Body of pancreas (tissue), 4 donors: ENCODE measurements at regions not wholly inside any gene's neighbourhood (a gene's known extent, or its start where the extent isn't known, plus 50 kb on each side); places are given as distances from the start of the nearest gene placed in this dataset.

Experiments used
- ATAC-seq: fragments of 150-250 bp; one replicate; pipeline ENCODE4 v1.9.1; 2016
- DNase-seq, 4 donors: peaks; one replicate each; pipeline ENCODE4 v3.0.0-alpha.2; 2019
- H3K27ac ChIP-seq, 4 donors: fragments of 200-600 bp; sonication (generic); 1 replicate in 3 of 4; 2 replicates in 1 of 4; pipeline versions ENCODE4 v1.5.1 to v1.6.1; 2016 to 2019; ENCODE audit warnings: mild to moderate bottlenecking in 1 of 4, mixed read lengths in 1 of 4, moderate library complexity in 1 of 4
- H3K27me3 ChIP-seq, 2 donors: fragments of 200-600 bp; sonication (generic); one replicate each; pipeline ENCODE4 v1.6.0; 2016; ENCODE audit warnings: mild to moderate bottlenecking in 1 of 2
- H3K36me3 ChIP-seq, 2 donors: fragments of 200-600 bp; sonication (generic); replicated peaks in 1 of 2; 2 replicates each; pipeline ENCODE4 v1.5.1; 2016; ENCODE audit warnings: low read depth in 2 of 2; ENCODE audit not compliant: insufficient read depth in 1 of 2
- H3K4me1 ChIP-seq: fragments of 200-600 bp; sonication (generic); one replicate; pipeline ENCODE4 v1.6.0; 2016
- H3K4me3 ChIP-seq, 2 donors: fragments of 200-600 bp; sonication (generic); 1 replicate in 1 of 2; 2 replicates in 1 of 2; pipeline ENCODE4 v1.5.1; 2016 to 2019
- H3K9me3 ChIP-seq, 3 donors: fragments of 200-600 bp; sonication (generic); 1 replicate in 2 of 3; 2 replicates in 1 of 3; pipeline ENCODE4 v1.5.1; 2016
- POLR2A ChIP-seq, 3 donors: fragments of 450-650 bp; IDR thresholded peaks; one replicate each; pipeline ENCODE4 v1.6.1; 2016; ENCODE audit warnings: antibody characterized with exemption in 3 of 3, mild to moderate bottlenecking in 2 of 3
- WGBS, 2 donors: methylation state at CpG; one replicate each; pipeline ENCODE4 v1.1.5; 2017; 5-methylcytosine and 5-hydroxymethylcytosine counted together
- intact Hi-C: fragments of 100-400 bp; cut with DNase I; formaldehyde crosslinking; loops from one replicate; pipeline ENCODE4 v1.15.1; 2023
- TF ChIP-seq, protein P1 (sequence below), 7 experiments: fragments of 450-650 bp in 4 of 7; fragments of 200-600 bp in 3 of 7; sonication (generic) in 3 of 7; IDR thresholded peaks; one replicate each; pipeline ENCODE4 v1.5.1; 2016 to 2019; ENCODE audit warnings: antibody characterized with exemption in 7 of 7

DNA sequence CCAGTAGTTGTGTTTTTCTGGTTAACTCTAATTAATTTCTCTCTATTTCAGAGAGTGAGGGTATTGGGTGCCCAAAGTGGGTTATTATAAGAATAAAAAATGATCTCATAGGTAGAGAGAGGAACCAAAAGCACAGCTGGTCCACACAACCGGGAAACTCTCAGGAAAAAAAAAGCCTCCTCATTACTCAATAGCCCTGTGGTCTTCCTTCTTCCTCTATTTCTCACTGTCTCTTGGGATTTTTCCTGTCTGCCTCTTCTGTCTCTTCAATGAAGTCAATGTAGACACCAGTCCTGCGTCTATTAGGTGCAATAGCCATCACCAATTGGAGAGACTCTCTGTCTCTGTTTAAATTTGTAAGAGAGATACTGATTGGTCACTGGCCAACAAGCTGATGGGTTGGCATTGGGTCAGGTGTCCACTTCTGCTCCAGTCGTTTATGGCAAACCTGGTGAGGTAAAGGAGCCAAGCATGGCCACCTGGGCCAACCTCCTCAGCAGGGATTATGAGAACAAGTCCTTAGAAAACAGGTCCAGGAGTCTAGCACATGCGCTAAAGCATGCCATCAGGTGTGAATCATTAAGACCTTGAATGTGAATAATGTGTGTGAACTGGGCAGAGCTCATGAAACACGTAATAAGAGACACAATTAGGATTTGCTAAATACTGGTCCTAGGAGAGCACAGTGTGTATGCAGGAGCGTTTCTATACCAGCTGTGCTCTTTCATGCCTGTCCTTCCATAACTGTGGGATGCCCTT, 443.0 kb upstream of the RUNX1 start:
- Histone ChIP-seq H3K36me3 (no peaks in the 10 kb centered on the region), H3K27ac (no peak overlapping the region), H3K27me3 (no peaks in the 10 kb centered on the region), H3K9me3 (no peaks in the 10 kb centered on the region), H3K4me3 (no peak overlapping the region), H3K4me1 (no peaks in the 10 kb centered on the region)
- WGBS, 2 donors = 60 to 71% methylated on average over 6 of the region's 6 CpGs
- ATAC-seq = no peak
- intact Hi-C loops = no loop called here
- peak in 1 of 4 donors; percentile 10 for DNase-seq
- TF ChIP-seq, protein P1, sequence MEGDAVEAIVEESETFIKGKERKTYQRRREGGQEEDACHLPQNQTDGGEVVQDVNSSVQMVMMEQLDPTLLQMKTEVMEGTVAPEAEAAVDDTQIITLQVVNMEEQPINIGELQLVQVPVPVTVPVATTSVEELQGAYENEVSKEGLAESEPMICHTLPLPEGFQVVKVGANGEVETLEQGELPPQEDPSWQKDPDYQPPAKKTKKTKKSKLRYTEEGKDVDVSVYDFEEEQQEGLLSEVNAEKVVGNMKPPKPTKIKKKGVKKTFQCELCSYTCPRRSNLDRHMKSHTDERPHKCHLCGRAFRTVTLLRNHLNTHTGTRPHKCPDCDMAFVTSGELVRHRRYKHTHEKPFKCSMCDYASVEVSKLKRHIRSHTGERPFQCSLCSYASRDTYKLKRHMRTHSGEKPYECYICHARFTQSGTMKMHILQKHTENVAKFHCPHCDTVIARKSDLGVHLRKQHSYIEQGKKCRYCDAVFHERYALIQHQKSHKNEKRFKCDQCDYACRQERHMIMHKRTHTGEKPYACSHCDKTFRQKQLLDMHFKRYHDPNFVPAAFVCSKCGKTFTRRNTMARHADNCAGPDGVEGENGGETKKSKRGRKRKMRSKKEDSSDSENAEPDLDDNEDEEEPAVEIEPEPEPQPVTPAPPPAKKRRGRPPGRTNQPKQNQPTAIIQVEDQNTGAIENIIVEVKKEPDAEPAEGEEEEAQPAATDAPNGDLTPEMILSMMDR (IDR thresholded peaks at IDR 0.05) = no peak
- TF ChIP-seq POLR2A (IDR thresholded peaks at IDR 0.05) = no peak

DNA sequence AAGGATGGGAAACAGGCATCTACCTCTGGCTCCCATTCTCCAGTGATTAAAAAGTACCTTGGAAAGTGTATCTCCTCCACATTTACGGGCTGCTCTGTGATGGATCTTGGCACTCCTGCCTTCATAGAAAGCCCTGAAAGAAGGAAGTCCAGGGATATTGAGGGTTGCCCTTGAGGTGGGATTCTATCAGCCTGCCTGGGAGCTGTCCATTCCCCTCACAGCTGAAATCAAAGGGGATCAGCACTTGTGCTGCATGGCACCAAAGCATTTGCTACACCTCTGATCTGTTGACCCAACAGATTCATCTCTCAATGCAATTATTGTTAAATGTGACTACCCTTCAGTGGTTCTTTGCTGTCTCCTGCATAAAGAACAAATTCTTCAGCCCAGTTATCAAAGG, 442.0 kb upstream of the RUNX1 start:
- WGBS, 2 donors = 76 to 83% methylated on average over 1 of the region's 1 CpG
- ATAC-seq = no peak
- no peaks in the 10 kb centered on the region for H3K4me1 ChIP-seq

DNA sequence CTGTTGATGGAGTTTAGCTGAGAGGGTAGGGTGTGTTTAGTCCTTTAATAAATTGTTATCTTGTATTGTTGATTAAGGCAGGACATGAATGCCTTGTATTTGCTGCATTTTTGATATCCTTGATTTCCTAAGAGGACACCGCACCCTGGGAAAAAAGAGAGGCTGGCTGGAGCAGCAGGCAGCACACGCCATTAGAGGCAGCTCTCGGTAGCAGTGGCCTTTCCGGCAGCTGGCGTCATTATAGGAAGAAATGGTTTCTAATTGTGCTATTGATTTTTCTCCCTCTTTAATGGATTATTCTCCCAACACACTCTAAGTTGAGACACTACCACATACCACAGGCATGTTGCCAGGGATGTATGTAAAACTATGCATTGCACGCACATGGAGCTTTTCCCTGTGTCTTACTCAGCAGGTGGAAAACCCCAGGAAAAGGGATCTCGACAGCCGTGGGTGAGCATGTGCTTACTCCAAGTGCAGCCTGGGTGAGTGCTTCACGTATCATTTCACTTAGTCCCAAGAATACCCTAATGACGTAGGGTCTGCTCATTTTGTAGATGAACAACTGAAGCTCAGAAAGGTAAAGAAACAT, 440.4 kb upstream of the RUNX1 start:
- ATAC-seq (no peak), DNase-seq (no peak)
- no peak overlapping the region for H3K4me3 ChIP-seq
- H3K27ac ChIP-seq = no peak overlapping the region
- TF ChIP-seq, protein P1 (IDR thresholded peaks at IDR 0.05) = no peak
- TF ChIP-seq POLR2A (IDR thresholded peaks at IDR 0.05) = no peak
- intact Hi-C loops = no loop called here
- no peaks in the 10 kb centered on the region for H3K36me3 ChIP-seq
- 87 to 88% methylated on average over 10 of the region's 10 CpGs for WGBS, 2 donors
- no peaks in the 10 kb centered on the region for H3K9me3 ChIP-seq
- H3K4me1 ChIP-seq = no peaks in the 10 kb centered on the region
- no peaks in the 10 kb centered on the region for H3K27me3 ChIP-seq

More for the DNA sequence above, 442.0 kb upstream of the RUNX1 start:
- H3K27me3 ChIP-seq = no peaks in the 10 kb centered on the region
- H3K27ac ChIP-seq = no peak overlapping the region
- H3K36me3 ChIP-seq = no peaks in the 10 kb centered on the region
- no peak for DNase-seq
- no peak overlapping the region for H3K4me3 ChIP-seq
- TF ChIP-seq POLR2A (IDR thresholded peaks at IDR 0.05) = no peak
- TF ChIP-seq, protein P1 (IDR thresholded peaks at IDR 0.05) = no peak
- no peaks in the 10 kb centered on the region for H3K9me3 ChIP-seq
- intact Hi-C loops = no loop called here

DNA sequence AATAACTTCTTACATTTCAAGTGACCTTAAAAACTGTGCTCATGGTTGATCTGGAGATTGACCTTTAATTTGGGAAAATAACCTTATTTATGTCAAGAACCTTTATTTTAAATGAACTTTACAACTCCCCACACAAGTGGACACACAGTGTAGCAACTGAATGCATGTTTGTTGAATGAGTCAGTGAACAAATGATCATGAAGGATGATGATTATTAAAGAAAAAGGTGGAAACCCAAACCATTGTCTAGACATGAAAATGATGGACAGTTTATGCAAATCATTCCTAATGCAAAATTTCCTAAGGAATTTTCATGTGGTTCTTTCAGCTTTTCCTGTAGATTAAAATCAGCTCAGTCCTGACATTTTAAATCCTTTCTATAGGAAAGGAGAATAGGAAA, 439.8 kb upstream of the RUNX1 start:
- Histone ChIP-seq H3K27ac (no peak overlapping the region), H3K36me3 (no peaks in the 10 kb centered on the region), H3K4me3 (no peak overlapping the region), H3K4me1 (no peaks in the 10 kb centered on the region), H3K27me3 (no peaks in the 10 kb centered on the region), H3K9me3 (no peaks in the 10 kb centered on the region)
- DNase-seq (no peak), ATAC-seq (no peak)
- TF ChIP-seq, protein P1 (IDR thresholded peaks at IDR 0.05) = no peak
- TF ChIP-seq POLR2A (IDR thresholded peaks at IDR 0.05) = no peak
- intact Hi-C loops = no loop called here

DNA sequence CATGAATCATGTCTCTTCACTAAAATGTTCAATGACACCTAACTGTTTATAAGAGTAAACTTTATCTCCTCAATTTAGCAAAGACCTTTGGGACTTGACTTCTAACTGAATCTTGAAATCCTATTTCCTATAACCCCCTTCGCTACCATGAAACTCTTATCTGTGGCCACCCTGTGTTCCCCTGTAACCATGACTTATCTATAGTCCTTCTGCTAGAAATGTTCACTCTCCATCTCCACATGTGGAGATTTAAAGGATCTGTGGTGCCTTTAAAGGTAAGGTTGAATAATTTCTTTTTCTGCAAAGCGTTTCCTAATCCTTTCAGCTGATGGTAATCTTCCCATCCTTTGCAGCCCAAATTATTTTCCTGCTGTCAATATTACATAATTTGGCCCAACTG, 436.3 kb upstream of the RUNX1 start:
- intact Hi-C loops = no loop called here
- Histone ChIP-seq H3K27me3 (no peaks in the 10 kb centered on the region), H3K27ac (no peak overlapping the region), H3K4me3 (no peak overlapping the region), H3K36me3 (no peaks in the 10 kb centered on the region), H3K4me1 (no peaks in the 10 kb centered on the region), H3K9me3 (no peaks in the 10 kb centered on the region)
- DNase-seq (no peak), ATAC-seq (no peak)
- no peak for TF ChIP-seq POLR2A (IDR thresholded peaks at IDR 0.05)
- TF ChIP-seq, protein P1 (IDR thresholded peaks at IDR 0.05) = no peak
- 65 to 75% methylated on average over 2 of the region's 2 CpGs for WGBS, 2 donors
